GM10266 (cell line): ENCODE measurements at regions not wholly inside any gene's neighbourhood (a gene's known extent, or its start where the extent isn't known, plus 50 kb on each side); places are given as distances from the start of the nearest gene placed in this dataset.

ENCODE experiments used
- DNase-seq: peaks from one replicate; pipeline ENCODE4 v3.0.0; 2012; ENCODE audit errors: extremely low spot score
- CTCF ChIP-seq: IDR thresholded peaks from 2 replicates; pipeline ENCODE4 v1.5.1; 2012; ENCODE audit warnings: mild to moderate bottlenecking, low read depth; ENCODE audit not compliant: control insufficient read depth, insufficient read depth; ENCODE audit errors: missing control alignments

- TF ChIP-seq CTCF = no peak
- DNase-seq = no peak
Observed at GRCh38 chr11:36825251-36825650, 227.2 kb upstream of the RAG2 start.

GRCh38 chr11:36824349-36824748 lies 226.3 kb upstream of the RAG2 start:
- no peak for DNase-seq

GRCh38 chr11:36822829-36823228 lies 224.8 kb upstream of the RAG2 start:
- TF ChIP-seq CTCF = no peak
- DNase-seq = no peak

More at GRCh38 chr11:36824349-36824748, 226.3 kb upstream of the RAG2 start:
- TF ChIP-seq CTCF = no peak

- no peak for TF ChIP-seq CTCF
Observed at GRCh38 chr11:36818410-36818809, 220.4 kb upstream of the RAG2 start.

GRCh38 chr11:36817336-36817965 lies 219.4 kb upstream of the RAG2 start:
- no peak for DNase-seq
- no peak for TF ChIP-seq CTCF

More at GRCh38 chr11:36818410-36818809, 220.4 kb upstream of the RAG2 start:
- peak; percentile 12 for DNase-seq

- no peak for DNase-seq
- no peak for TF ChIP-seq CTCF
Observed at GRCh38 chr11:36809303-36809702, 211.3 kb upstream of the RAG2 start.

GRCh38 chr11:36807871-36808270 lies 209.8 kb upstream of the RAG2 start:
- DNase-seq = no peak
- no peak for TF ChIP-seq CTCF
